Mesodermal cell (in vitro differentiated cells): ENCODE measurements at regions not wholly inside any gene's neighbourhood (a gene's known extent, or its start where the extent isn't known, plus 50 kb on each side); places are given as distances from the start of the nearest gene placed in this dataset.

Source experiments
- H3K27ac ChIP-seq: 2 replicates; pipeline ENCODE4 v1.7.0; 2013; ENCODE audit warnings: mild to moderate bottlenecking, low read depth, low read length, moderate library complexity; ENCODE audit not compliant: severe bottlenecking
- H3K36me3 ChIP-seq: 2 replicates; pipeline ENCODE4 v1.7.1; 2013; ENCODE audit warnings: mild to moderate bottlenecking, low read length, moderate library complexity; ENCODE audit not compliant: control insufficient read depth, insufficient read depth
- H3K4me1 ChIP-seq: one replicate; pipeline ENCODE4 v1.7.1; 2013; ENCODE audit warnings: mild to moderate bottlenecking, low read length; ENCODE audit not compliant: insufficient read depth, control insufficient read depth, poor library complexity, severe bottlenecking
- H3K4me3 ChIP-seq: 2 replicates; pipeline ENCODE4 v1.7.0; 2013; ENCODE audit warnings: low read length, control low read depth, mild to moderate bottlenecking; ENCODE audit not compliant: insufficient read depth, poor library complexity, severe bottlenecking; ENCODE audit errors: extremely low read depth
- H3K9me3 ChIP-seq: 2 replicates; pipeline ENCODE4 v1.7.1; 2013; ENCODE audit warnings: mild to moderate bottlenecking, low read length, moderate library complexity; ENCODE audit not compliant: control insufficient read depth
- WGBS, 2 experiments: methylation state at CpG; one replicate each; pipeline ENCODE4 v1.1.5; 2013; ENCODE audit warnings: missing lambda C conversion rate in 2 of 2; ENCODE audit not compliant: insufficient coverage in 2 of 2; 5-methylcytosine and 5-hydroxymethylcytosine counted together

DNA sequence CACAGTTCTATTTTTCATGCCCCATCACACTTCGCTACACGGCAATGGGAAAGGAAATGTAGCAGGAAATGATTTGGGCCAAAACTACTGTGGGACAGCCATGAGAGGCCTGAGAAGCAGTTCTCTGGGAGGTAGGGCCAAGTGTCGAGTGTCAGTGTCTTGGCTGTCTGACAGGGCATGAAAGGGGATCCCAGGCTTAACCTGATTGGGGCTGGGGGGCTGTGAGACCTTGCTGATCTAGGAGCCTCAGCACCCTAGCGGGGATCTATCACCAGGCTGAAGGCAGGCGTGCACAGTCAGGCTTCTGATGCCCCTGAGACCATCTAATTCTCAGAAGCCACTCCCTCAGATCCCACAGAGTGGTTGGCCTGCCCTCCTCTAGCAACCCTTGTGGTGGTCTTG, 58.2 kb upstream of the SLC25A13 start:
- H3K27ac ChIP-seq, result no peak overlapping the region
- H3K9me3 ChIP-seq, result no peaks in the 10 kb centered on the region
- H3K36me3 ChIP-seq, result no peaks in the 10 kb centered on the region
- H3K4me1 ChIP-seq, result no peaks in the 10 kb centered on the region
- WGBS, 2 experiments, result 76 to 94% methylated on average over 3 to 5 of the region's 5 CpGs
- no peak overlapping the region for H3K4me3 ChIP-seq

DNA sequence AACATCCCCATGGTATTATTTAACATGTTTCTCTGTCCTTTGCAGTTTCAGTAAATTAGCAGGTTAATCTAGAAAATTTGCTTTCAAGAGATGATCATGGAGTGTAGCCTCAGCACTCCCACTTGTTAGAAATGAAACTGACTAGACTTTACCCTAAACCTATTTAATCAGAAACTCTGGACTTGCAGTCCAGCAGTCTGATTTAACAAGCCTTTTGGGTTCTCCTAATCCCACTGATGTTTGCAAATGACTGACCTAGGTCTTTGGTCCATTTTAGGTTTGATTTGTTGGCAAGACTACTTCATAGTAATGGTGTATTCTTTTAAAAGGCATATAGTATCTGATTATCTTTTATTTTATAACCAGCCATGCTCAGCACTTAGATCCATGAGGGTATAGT, 55.5 kb upstream of the SLC25A13 start:
- Histone ChIP-seq H3K27ac (no peak overlapping the region), H3K9me3 (no peaks in the 10 kb centered on the region), H3K4me1 (no peaks in the 10 kb centered on the region), H3K4me3 (no peak overlapping the region), H3K36me3 (no peaks in the 10 kb centered on the region)
